WERI-Rb-1 (cell line): ENCODE measurements at regions not wholly inside any gene's neighbourhood (a gene's known extent, or its start where the extent isn't known, plus 50 kb on each side); places are given as distances from the start of the nearest gene placed in this dataset.

Experiments
- DNase-seq: peaks from one replicate; pipeline ENCODE4 v3.0.0-alpha.2; 2020
- H3K27ac ChIP-seq: fragments of 250-450 bp; sonication (Bioruptor Pico); 2 replicates; pipeline ENCODE4 v1.5.1; 2020; ENCODE audit warnings: mild to moderate bottlenecking, moderate library complexity
- H3K27me3 ChIP-seq: fragments of 250-450 bp; sonication (Bioruptor Pico); 2 replicates; pipeline ENCODE4 v1.5.1; 2021; ENCODE audit warnings: mild to moderate bottlenecking, low read depth, moderate library complexity; ENCODE audit not compliant: insufficient read depth, severe bottlenecking
- H3K36me3 ChIP-seq: fragments of 250-450 bp; sonication (Bioruptor Pico); 2 replicates; pipeline ENCODE4 v1.5.1; 2020; ENCODE audit warnings: mild to moderate bottlenecking, moderate library complexity
- H3K4me3 ChIP-seq: 2 replicates; pipeline ENCODE4 v1.5.1; 2011; ENCODE audit warnings: low read depth, mild to moderate bottlenecking, control low read depth, low read length
- H3K9me3 ChIP-seq: fragments of 250-450 bp; sonication (Bioruptor Pico); 2 replicates; pipeline ENCODE4 v1.5.1; 2021; ENCODE audit warnings: mild to moderate bottlenecking, moderate library complexity; ENCODE audit not compliant: severe bottlenecking
- CTCF ChIP-seq: IDR thresholded peaks from 2 replicates; pipeline ENCODE4 v1.5.1; 2011; ENCODE audit warnings: low read depth, mild to moderate bottlenecking, control low read depth, inconsistent platforms, low read length

- no peak overlapping the region for H3K27ac ChIP-seq
- TF ChIP-seq CTCF: no peak
- H3K9me3 ChIP-seq: peaks cover 4% of the 10 kb centered on the region
- H3K36me3 ChIP-seq: no peaks in the 10 kb centered on the region
- H3K27me3 ChIP-seq: no peaks in the 10 kb centered on the region
- DNase-seq: no peak
- H3K4me3 ChIP-seq: no peak overlapping the region
These were observed 249.6 kb upstream of the SOX5 start for GRCh38 chr12:24198936-24199671.

- peaks cover 1% of the 10 kb centered on the region for H3K9me3 ChIP-seq
- no peak overlapping the region for H3K4me3 ChIP-seq
- H3K27me3 ChIP-seq: no peaks in the 10 kb centered on the region
- TF ChIP-seq CTCF: no peak
- no peak for DNase-seq
- no peak overlapping the region for H3K27ac ChIP-seq
- no peaks in the 10 kb centered on the region for H3K36me3 ChIP-seq
These were observed 248.6 kb upstream of the SOX5 start for GRCh38 chr12:24198070-24198469.

- H3K27me3 ChIP-seq: no peaks in the 10 kb centered on the region
- DNase-seq: no peak
- H3K27ac ChIP-seq: no peak overlapping the region
- H3K36me3 ChIP-seq: no peaks in the 10 kb centered on the region
- no peaks in the 10 kb centered on the region for H3K9me3 ChIP-seq
- no peak overlapping the region for H3K4me3 ChIP-seq
- TF ChIP-seq CTCF: no peak
These were observed 248.1 kb upstream of the SOX5 start for GRCh38 chr12:24197532-24197931.

- H3K27ac ChIP-seq: no peak overlapping the region
These were observed 245.6 kb upstream of the SOX5 start for GRCh38 chr12:24195063-24195462.

GRCh38 chr12:24191117-24191516, 241.6 kb upstream of the SOX5 start:
- H3K9me3 ChIP-seq: no peaks in the 10 kb centered on the region
- no peak overlapping the region for H3K27ac ChIP-seq
- no peak for DNase-seq
- H3K27me3 ChIP-seq: no peaks in the 10 kb centered on the region
- no peak for TF ChIP-seq CTCF
- H3K4me3 ChIP-seq: no peak overlapping the region
- no peaks in the 10 kb centered on the region for H3K36me3 ChIP-seq

More at GRCh38 chr12:24195063-24195462, 245.6 kb upstream of the SOX5 start:
- Histone ChIP-seq H3K27me3 (no peaks in the 10 kb centered on the region), H3K9me3 (no peaks in the 10 kb centered on the region), H3K4me3 (no peak overlapping the region), H3K36me3 (no peaks in the 10 kb centered on the region)
- DNase-seq: no peak
- no peak for TF ChIP-seq CTCF

- no peaks in the 10 kb centered on the region for H3K36me3 ChIP-seq
- H3K27me3 ChIP-seq: no peaks in the 10 kb centered on the region
- TF ChIP-seq CTCF: no peak
- H3K9me3 ChIP-seq: no peaks in the 10 kb centered on the region
- DNase-seq: no peak
- no peak overlapping the region for H3K27ac ChIP-seq
- no peak overlapping the region for H3K4me3 ChIP-seq
These were observed 236.3 kb upstream of the SOX5 start for GRCh38 chr12:24185782-24186181.
